PFSK-1 (cell line): ENCODE measurements at regions not wholly inside any gene's neighbourhood (a gene's known extent, or its start where the extent isn't known, plus 50 kb on each side); places are given as distances from the start of the nearest gene placed in this dataset.

Source experiments
- POLR2AphosphoS5 ChIP-seq: IDR thresholded peaks from 2 replicates; pipeline ENCODE4 v1.6.1; 2012; ENCODE audit warnings: low read depth, mild to moderate bottlenecking, control low read depth, low read length, moderate library complexity
- TAF1 ChIP-seq: IDR thresholded peaks from 2 replicates; pipeline ENCODE4 v1.6.1; 2012; ENCODE audit warnings: low read length, control low read depth, borderline replicate concordance; ENCODE audit not compliant: insufficient read depth
- TF ChIP-seq, protein P1 (sequence below), 2 experiments: IDR thresholded peaks; 2 replicates each; pipeline versions ENCODE4 v1.6.1 to v1.8.0; 2011 to 2012; ENCODE audit warnings: low read depth in 2 of 2, low read length in 2 of 2, control low read depth in 1 of 2, inconsistent platforms in 1 of 2, mild to moderate bottlenecking in 1 of 2, moderate library complexity in 1 of 2; ENCODE audit not compliant: insufficient read depth in 1 of 2

DNA sequence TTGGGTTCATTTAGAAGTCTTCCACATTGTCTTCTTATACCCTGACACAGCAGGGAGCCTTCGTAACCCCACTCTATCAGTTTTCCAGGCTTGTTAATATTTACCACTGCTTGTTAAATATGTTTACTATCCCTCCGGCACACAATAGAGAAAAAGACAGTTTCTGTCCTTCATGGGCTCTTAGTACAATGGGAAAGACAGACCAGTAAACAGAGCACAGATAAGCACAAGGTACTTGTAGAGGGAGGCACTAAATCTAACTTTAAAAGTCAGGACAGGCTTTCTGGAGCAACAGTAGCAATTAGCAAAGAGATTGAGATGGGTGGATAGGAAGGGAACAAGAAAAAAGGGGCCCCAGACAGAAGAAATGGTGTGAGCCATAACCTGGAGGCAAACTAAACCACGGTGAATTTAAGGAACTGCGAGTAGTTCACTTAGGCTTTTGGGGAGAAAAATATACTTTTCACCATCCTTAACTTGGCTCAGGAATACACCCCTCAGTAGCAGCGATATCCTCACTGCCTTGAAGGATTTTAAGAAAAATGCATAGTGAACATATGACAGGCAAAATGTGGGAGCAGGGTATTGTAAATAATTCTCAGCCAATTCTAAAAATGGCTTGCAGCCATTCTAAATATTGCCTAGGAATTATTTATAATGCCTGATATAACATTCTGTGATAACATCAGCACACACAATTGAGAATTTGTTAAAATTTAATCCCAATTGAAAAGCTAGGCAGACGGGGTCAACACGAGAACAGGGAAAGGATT is 383.7 kb downstream of the CDH2 start:
- no peak for TF ChIP-seq TAF1
- TF ChIP-seq POLR2AphosphoS5, result no peak
- TF ChIP-seq, protein P1, sequence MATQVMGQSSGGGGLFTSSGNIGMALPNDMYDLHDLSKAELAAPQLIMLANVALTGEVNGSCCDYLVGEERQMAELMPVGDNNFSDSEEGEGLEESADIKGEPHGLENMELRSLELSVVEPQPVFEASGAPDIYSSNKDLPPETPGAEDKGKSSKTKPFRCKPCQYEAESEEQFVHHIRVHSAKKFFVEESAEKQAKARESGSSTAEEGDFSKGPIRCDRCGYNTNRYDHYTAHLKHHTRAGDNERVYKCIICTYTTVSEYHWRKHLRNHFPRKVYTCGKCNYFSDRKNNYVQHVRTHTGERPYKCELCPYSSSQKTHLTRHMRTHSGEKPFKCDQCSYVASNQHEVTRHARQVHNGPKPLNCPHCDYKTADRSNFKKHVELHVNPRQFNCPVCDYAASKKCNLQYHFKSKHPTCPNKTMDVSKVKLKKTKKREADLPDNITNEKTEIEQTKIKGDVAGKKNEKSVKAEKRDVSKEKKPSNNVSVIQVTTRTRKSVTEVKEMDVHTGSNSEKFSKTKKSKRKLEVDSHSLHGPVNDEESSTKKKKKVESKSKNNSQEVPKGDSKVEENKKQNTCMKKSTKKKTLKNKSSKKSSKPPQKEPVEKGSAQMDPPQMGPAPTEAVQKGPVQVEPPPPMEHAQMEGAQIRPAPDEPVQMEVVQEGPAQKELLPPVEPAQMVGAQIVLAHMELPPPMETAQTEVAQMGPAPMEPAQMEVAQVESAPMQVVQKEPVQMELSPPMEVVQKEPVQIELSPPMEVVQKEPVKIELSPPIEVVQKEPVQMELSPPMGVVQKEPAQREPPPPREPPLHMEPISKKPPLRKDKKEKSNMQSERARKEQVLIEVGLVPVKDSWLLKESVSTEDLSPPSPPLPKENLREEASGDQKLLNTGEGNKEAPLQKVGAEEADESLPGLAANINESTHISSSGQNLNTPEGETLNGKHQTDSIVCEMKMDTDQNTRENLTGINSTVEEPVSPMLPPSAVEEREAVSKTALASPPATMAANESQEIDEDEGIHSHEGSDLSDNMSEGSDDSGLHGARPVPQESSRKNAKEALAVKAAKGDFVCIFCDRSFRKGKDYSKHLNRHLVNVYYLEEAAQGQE (IDR thresholded peaks at IDR 0.05; ENCODE audit: insufficient read depth in 1 of 2, low read depth in 2 of 2, low read length in 2 of 2), result no peak
